C4-2B (cell line): ENCODE measurements at regions not wholly inside any gene's neighbourhood (a gene's known extent, or its start where the extent isn't known, plus 50 kb on each side); places are given as distances from the start of the nearest gene placed in this dataset.

ENCODE experiments used
- H3K27ac ChIP-seq: fragments of 450-650 bp; 2 replicates; pipeline ENCODE4 v1.5.1; 2017
- CTCF ChIP-seq: fragments of 450-650 bp; conservative IDR thresholded peaks from 2 replicates; pipeline ENCODE4 v1.5.1; 2017; ENCODE audit warnings: mild to moderate bottlenecking
- ZFX ChIP-seq: fragments of 450-650 bp; IDR thresholded peaks from 2 replicates; pipeline ENCODE4 v1.6.1; 2017

GRCh38 chr2:12534646-12535263 lies 182.0 kb upstream of the TRIB2 start:
- no peak overlapping the region for H3K27ac ChIP-seq
- TF ChIP-seq CTCF (no peak), ZFX (no peak)

DNA sequence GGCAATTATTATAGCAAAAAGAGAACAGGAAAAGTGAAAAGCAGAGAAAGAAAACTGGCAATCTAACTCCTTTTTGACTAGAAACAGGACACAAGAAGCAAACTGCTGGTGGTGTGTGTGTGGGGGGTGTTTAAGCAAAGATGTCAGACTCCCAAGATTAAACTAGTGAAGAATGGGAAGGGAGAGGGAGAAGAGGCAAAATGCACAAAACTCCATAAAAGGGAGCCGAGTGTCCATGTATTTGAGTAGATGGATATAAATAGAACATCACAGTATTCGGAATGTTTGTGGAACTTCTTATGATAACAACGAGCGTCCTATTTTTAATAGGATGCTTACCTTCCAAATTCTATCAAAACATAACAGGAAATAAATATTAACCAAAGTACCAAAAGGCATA lies 179.8 kb upstream of the TRIB2 start:
- TF ChIP-seq CTCF (no peak), ZFX (no peak)
- H3K27ac ChIP-seq, result no peak overlapping the region

DNA sequence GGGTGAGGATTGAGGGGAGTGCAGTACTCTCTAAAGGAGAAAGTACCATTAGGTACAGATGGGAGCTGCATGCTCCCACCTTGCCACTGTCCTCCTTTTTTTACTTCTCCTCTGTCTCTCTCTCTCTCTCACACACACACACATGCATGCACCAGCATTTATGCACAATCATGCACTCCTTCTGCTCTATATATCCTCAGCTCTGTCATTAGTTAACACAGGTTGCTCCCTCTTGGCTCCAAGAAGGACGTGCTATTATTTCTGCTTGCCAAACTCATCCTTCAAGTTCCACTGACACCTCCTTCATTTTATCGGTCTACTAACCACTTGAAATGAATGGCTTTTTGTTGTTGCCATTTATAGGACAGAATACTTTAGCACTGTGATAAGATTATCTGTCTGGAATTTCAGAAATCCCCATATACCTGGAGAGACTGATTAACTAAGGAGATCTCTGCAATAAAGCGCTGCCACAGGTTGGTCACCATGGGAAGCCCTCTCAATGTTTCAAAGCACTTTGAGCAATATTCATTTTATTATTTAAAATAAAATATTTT lies 178.5 kb upstream of the TRIB2 start:
- TF ChIP-seq CTCF, result no peak
- TF ChIP-seq ZFX, result no peak
- no peak overlapping the region for H3K27ac ChIP-seq

DNA sequence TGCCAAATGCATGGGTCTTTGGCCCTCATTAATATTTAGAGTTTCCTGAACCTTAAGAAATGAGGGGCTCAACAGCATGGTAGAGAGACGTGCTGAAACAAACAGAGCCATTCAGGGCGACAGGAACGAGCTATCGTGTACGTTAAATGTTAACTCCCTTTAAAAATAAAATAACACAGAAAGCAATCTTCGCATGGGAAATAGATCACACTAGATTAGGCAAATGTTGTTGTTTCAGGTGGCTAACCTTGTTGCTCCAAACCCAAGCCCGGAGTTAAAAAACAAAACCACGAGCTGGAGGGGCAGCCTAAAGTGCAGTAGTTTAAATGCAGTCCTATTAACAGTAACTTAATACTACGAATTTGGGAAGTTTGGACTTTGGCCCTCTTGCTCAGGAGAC lies 177.4 kb upstream of the TRIB2 start:
- H3K27ac ChIP-seq, result no peak overlapping the region
- no peak for TF ChIP-seq ZFX
- TF ChIP-seq CTCF, result no peak

DNA sequence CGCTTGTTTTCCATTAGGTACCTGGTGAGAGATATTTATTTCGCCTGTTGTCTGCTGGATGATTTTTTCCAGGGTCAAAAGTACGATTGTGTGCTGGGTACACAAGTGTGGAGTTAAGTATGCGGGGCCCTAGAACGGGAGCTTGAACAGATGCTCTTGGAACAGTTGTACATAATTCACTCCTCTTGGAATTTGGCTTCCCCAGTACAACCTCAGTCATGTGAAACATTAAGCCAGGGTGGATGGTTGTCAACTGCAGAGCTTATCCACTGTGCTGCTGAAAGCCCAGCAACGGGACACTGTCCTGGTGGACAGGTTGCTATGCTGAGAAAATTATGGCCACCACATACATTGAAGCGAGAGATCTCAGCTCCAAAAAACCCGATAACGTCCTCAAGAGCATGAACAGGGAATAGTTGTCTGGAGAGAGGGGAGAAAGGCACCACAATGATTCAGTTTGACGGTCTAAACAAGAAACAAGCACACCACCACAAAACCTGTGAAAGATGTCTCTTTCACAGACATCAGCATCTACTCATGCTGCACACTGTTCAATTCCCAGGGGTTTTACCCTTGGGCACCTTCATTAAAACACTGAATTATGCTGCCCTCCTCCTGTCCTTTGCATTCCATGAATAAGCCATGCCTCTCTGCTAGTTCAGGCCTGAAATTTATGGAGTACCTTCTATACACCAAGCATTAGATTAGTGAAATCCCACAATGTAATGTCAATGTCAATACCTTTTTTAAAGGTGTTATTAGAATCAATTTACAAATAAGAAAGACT lies 176.8 kb upstream of the TRIB2 start:
- H3K27ac ChIP-seq, result no peak overlapping the region
- no peak for TF ChIP-seq CTCF
- TF ChIP-seq ZFX, result no peak

DNA sequence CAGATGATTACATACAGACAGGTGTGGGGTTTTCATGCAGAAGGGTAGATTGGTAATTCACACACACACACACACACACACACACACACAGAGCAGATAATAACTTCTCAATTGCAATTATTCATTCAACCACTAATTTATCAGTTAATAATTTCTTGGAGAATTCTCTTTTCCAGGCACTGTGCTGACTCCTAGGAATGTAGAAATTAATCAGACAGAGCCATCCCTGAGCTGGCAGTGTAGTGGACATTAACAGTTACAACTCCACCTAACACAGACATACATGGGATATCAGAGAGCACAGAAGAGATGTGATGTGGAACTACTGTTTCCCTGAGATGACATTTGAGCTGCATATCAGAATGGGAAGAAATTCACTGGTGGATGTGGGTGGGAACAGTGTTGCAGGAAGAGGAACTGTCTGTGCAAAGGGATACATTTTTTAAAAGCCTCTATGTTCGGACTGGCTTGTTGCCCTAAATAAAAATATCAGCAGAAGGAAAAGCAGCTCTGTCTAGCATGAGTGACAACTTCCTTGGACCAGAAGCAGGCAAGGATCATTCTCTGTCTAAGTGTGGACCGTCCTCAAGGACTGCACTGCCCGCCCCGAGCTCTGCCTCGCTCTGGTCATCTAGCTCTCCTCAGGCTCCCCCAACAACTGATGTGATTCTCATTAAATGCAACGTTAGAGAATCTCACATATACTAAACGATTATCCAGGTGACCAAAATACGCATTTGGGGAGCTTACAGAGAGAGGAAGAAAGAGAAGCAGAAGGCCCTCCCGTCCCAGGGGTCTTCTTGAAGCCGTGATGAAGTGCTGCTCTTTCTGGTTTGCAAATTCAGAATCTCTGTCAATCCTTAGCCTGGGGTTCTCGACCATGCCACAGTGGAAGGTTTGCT lies 173.4 kb upstream of the TRIB2 start:
- no peak overlapping the region for H3K27ac ChIP-seq
- TF ChIP-seq ZFX, result no peak
- TF ChIP-seq CTCF, result no peak
